ENCODE measurements at regions not wholly inside any gene's neighbourhood (a gene's known extent, or its start where the extent isn't known, plus 50 kb on each side); places are given as distances from the start of the nearest gene placed in this dataset.

DNA sequence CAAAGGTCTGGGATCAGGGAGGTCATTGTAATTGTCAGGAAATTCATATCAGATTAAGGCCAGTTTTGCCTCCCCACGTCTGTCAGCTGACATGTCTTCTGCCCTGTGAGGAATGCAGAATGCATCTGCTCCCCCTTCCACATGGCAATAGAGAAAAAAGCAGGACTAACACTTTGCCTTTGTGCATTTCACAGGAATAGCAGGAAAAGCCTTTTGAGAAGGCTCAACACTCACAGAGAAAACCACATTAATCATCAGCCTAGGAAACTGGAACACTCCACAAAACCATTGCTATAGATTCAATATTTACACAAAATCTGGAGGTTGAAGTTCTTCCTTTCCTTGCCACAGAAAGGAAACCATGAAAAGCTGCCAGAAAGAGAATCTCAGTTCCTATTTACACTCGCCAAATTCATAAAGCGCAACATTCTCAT lies 165.2 kb upstream of the HES1 start:
- DNase-seq, result no peak

DNA sequence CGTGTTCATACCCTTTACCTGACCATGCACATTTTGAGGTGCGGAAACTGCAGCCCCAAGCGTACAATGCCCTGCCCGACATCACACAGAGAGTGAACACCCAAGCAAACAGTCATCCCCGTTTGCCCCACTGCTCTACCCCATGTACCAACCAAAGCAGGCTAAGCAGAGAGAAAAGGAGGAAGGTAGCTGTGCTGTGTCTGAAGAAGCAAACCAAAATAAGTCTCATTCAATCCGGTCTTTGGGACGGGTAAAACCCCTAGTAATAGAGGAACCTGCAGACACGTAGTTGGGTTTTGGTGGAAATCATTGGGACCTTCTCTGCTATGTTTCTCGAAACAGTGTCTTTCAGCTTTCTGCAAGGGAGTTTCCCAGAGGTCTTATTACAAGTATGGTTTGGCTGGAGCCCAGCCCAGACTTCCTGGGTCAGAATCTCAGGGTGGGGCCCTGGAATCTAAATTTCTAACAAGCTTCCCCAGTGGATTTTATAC lies 164.6 kb upstream of the HES1 start:
- no peak for DNase-seq

DNA sequence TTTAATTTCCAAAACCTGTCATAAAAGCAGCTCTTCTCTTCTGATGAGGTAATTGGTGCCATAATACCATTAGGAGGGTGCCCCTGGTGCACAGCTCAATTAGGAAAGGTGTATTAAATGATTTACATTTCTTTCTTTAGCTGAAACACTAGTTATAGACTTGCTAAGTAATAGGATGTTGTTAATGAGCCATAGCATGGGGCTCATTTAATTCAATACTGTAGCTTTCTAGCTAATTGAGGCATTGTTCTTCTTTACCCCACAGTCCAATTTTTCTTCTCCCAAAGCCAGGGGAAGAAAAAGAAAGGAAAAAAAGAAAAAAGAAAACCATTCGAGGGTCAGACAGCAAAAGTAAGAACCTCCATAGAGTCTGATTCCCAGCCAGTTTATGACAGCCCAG lies 164.0 kb upstream of the HES1 start:
- no peak for DNase-seq

DNA sequence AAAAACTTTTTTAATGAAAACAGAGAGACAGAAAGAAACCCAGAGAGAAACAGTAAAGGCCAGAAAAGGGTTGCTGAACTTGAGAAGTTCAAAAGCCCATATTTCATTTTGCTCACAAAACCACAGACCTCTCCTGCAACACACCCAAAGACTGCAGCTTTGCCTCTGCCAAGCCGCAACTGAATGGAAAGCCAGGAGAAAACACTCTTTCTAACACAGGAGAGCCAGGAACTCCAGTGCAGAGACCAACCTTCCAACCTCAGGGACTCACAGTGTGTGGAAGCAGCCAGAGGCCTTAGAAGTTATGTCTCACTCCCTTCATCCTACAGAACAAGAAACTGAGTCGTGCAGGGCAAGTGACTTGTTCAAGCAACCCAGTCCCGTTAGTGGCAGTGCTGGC lies 163.1 kb upstream of the HES1 start:
- no peak for DNase-seq

DNA sequence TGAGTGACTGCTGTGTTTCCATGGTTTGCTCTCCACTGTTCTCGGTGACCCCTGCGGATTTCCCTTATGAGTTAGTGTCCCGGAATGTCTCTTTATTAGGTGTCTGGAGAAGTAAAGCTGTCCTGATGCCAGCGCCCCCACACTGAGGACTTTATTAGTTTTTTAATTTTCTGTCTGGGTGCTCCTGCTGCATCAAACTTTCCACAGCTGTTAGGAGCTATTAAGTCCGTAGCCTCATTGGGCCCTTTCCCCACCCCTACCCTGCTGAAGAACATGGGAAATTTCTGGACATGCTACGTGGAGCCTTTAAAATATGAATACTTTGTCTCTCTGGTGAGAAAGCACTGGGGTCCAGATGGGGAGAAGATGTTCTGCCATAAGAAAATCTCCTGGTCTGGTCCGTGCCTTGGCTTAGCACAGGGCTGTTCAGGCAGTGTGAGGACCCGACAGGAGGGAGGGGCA lies 161.7 kb upstream of the HES1 start:
- no peak for DNase-seq

DNA sequence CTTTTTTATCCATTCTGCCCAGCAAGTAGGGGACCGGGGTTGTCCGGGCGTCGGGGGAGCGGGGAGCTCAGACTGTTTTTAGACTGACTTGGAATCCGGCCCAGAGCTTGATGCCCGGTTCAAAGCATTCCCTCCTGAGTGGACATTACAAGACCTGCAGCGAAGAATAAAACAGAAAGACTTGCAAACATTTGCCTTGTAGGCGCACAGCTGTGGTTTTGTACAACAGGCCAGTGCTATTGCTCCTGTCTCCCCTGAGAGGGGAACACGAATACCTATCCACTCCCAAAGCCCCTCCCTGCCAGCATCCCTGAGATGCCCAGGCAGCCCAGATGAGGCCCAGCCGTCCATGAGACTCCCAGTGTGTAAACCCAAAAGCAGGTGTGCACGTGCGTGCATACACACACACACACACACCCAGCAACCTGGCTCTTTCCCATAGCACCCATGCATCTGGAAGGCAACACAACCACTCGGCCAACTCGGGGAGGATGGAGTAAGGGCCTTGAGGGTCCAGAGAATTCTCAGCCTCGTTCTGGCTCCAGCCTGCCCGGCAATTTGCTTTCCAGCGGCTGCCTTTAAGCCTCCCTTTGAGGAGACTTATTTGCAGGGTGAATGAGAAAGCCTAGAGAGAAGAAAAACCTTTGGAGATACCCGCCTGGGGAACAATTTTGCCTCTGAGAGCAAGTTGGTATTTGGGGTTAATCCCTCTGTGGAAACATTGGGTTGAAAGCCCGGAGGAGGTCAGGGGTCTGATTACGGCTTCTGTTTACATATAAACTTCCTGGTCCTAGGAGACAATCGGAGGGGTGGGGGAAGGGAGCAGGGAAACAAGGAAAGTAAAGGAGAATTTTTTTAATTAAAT lies 161.0 kb upstream of the HES1 start:
- DNase-seq, result no peak

DNA sequence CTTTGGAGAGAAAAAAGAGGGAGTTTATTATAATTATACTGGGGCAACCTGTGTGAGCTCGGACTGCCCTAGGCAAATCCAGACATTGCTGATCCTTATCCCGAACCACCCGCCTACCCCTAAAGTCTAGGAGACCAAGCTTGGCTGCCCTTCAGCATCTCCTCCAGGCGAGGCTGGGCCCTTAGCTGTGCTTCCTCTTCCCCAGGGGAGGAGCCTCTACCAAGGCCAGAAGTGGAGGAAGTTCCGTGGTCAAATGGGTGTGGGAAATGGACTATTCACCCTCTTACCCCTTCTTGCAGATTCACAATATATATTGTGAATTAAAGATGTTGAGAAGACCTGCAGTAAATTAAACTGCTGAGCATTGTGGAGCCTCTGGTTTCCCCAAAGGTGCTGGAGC lies 158.3 kb upstream of the HES1 start:
- no peak for DNase-seq

DNA sequence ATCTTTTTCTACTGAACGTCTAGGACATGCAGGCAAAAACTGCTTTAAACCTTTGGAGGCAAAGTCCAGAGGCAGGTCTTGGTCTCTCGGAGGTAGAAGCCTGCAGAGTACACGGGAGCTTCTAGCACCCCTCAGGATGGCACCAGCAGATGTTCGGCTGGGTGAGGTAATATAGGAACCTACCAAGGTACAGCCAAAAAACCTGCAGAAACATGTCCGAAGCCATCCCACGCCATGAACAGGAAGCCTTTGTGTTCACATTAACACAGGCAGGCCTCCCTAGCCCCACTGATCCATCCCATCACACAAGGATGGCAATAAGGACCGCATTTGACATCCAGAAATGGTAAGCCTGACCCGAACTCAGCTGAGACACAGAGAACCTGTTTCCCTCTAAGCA lies 157.9 kb upstream of the HES1 start:
- no peak for DNase-seq

DNA sequence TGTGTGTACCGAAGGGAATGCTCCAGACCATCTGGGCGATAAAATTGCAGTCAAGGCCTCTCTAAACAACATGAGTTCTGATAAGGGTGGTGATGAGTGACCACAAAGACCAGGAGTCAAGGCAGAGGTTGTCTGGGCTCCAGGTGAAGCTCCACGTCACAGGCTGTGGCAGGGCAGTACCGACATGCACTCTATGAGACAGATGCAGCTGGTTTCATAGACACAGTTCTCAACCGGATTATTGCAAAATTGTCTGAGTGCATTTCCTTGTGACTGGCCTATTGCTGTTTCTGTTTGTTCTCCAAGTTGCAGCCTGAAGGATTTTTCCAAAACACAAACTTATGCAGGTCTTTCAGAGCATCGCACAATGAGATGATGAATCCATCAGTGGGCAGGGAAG lies 157.5 kb upstream of the HES1 start:
- DNase-seq, result no peak

DNA sequence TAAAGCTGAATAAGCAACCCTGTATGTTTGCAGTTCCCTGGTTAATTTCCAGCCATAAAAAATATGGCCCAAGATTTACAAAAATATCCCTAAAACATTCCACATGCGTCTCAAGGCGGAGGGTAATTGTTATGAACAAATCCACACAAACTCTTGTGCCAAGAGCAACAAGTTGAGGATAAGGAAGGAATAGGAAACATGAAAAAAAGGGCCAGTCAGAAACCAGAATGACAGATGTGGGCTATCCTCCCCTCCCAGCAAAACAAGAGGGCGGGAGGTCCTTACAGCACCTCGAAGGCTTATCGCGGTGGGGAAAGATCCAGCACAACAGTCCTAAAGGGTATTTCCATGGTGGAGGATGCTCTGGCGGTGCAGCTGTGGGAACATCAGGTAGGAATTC lies 155.6 kb upstream of the HES1 start:
- no peak for DNase-seq

DNA sequence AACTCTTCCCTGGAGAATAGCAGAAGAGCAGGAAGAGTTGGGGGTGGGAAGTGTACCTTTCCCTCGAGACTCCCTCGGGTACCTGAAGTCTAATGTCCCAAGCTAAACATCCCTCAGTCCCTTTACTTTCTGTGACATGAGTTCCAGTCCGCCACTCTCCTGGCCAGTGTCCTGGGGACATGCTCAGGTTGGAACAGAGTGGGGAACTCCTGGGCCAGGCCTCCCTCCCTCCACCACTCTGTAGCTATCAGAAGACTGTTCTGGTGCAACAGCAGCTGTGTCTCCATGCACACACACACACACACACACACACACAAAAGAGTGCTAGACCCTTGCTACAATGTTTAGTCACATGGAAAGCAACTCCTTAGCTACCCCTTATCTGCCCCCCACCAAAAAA lies 155.0 kb upstream of the HES1 start:
- no peak for DNase-seq

DNA sequence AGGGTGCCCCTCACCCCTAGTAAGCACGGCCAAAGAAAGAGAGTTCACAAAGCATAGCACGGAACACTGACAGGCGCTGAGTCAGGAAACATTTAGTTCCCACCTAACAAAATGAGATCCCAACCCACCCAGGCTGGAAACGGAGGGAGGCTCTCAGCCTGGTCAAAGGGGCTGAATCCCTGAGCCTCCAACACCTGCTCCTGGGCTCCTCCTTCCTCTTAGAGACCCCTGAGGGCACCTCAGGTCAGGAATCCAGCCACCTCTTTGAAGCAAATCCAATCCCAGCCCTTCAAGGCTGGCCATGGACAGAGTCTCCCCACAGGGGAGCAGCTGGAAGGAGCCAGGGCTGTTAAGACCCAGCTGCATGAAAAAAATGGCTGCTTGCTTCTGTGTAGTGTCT lies 154.4 kb upstream of the HES1 start:
- no peak for DNase-seq

DNA sequence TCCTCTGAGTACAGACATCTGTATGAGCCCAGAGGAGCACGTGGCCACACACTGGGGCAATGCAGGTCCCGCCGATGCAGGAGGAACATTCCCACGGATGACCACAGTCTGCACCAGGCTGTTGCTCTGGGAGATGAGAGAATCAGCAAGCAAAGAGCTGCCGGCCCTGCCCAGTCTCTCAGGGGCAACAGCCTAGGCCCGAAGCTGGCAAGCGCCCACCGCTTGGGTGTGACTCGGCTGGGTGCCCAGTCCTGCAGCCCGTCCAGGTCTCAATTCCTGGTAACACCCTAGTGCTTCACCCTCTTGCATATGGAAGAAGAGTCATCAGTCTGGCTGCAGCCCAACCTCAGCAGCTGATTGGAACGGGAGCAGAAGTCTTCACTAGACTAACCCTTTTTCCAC lies 153.7 kb upstream of the HES1 start:
- DNase-seq, result no peak

DNA sequence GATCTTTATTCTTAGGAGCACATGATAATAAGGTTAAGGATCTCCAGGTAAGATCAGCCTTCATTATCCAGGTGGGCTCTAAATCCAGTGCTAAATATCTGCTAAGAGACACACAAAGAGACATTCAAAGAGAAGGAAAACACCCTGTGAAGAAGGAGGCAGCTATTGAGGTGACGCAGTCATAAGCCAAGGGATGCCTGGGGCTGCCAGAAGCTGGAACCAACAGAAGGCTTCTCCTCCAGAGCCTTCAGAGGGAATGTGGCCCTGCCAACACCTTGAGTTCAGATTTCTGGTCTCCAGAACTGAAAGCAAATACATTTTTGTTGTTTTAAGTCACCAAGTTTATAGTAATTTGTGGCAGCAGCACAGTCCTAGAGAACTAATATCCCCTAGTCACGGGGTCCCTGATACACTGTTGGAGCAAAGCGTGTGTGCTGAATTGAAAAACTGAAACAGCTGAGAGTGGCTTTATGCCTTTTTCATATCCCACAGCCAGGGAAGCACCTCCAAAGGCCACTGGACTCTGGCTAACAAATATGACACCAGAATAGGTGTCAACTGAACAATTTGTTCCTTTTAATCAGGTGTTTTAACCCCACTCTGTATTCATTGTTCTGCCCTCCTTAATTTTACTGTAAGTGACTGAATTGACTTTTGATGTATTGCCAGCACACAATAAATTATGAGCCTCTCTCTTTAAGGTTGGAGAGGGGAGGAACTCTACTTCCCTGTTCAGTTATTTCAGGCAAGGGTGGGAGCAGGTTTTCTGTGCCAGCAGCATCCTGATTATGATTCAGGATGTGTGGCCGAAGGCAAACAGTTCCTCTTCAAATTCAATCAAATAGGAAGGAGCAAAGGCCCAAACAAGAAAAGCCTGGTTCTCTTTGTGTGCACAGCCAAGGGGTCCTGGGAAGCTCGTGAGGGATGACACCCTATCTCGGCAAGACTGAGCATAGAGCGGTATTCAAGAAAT lies 151.8 kb upstream of the HES1 start:
- no peak for DNase-seq

DNA sequence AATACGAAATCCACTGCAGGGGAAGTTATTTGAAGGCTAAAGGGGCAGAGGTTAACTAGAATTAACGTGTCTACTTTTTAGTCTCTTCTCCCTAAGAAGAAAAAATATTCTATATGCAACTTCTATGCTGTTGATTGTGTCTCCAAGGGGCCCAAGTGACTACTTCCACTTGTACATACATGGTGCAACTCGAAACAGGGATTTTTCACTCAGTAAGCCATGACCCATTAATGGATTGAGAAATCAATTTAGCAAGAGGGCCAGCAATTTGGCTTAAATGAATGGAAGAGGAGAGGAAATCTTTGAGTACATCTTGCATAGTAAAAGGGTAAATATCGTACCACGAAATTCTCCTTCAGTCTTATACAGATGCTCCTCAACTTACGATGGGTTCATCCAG lies 151.1 kb upstream of the HES1 start:
- no peak for DNase-seq

DNA sequence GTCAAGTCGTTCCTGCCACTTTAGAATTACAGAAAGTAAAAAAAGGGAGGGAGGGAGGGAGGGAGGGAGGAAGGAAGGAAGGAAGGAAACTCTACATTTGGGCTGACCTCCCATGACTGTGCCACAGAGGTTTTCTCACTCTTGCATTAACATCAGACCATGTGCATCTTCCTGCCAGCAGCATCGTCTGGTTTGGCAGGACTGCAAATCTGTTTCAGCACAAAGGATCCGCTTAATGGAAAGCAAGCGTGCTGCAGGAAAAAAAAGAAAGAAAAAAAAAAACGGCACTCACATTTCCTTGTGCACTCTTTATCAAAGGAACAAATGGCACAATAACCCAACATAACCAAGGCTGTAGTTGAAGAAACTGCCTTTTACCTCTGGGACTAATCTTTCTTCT lies 148.8 kb upstream of the HES1 start:
- DNase-seq, result no peak

DNA sequence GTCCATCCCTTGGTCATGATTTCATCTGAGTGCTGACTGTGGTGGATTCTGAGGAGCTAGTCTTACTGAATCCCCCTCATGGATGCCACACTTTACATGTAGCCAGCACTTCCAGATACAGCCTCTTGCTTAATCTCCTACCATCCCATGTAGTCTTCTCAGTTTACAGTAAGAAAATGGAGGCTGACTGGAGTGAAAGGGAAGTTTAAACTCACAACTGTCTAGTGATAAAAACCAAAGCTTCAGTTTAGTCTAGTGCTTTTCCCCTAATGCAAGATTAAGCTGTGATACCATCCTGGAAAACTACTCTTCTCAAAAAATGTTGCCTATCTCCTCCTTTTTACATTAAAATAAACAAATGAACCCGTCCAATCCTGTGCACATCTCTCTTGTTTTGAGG lies 146.8 kb upstream of the HES1 start:
- no peak for DNase-seq

DNA sequence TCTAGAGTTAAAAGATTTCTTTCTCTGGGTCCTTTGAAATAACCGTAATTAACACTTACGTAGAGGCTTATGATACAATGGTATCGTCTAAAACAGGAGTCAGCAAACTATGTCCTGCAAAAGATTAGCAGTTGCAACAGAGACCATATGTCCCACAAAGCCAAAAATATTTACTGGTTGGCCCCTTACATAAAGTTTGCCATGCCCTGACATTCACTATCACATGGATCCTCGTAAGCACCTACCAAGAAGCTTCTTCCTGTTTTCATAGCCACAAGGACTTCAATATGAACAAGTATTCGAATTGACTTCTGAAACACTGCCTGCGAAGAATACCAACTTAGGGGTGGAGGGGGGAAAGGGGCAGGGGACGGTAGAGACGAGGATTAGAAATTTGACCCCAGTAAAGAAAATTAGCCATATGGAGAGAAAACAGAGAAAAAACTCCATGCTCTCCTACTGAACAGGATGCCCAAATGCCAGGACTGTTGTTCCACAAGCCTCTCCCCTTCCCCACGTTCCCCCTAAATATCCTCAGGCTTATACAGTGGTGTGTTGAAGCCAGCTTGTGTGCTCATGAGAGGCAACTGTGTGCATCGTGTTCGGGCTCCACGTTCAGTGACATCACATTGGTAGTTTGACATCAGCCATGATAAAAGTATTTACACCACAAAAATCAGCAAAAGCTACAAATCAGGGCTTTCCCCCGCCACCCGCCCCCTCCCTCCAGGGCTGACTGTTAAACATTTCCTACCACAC lies 144.1 kb upstream of the HES1 start:
- no peak for DNase-seq

DNA sequence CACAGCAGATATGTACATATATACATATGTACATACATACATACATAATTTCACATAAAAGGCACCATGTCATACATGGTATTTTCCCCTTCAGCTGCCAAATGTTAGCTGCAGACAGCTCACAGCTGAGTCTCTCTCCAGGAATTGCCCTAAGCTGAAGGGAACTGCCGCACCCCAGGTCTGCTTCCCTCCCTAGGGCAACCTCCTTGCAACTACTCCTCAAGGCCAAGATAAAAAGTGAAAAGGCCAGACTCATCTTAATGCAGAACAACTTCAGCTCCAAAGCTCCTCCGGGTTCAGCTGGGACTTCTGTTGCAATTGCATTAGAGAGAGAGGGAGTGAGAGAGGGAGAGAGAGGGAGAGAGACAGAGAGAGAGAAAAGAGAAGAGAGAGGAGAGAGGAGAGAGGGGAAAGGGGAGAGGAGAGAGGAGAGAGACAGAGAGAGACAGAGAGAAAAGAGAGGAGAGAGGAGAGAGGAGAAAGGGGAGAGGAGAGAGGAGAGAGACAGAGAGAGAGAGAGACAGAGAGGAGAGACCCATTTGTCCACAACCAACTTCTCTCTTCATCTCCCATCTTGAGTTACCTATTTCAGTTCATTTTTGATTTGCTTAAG lies 143.4 kb upstream of the HES1 start:
- DNase-seq, result no peak

DNA sequence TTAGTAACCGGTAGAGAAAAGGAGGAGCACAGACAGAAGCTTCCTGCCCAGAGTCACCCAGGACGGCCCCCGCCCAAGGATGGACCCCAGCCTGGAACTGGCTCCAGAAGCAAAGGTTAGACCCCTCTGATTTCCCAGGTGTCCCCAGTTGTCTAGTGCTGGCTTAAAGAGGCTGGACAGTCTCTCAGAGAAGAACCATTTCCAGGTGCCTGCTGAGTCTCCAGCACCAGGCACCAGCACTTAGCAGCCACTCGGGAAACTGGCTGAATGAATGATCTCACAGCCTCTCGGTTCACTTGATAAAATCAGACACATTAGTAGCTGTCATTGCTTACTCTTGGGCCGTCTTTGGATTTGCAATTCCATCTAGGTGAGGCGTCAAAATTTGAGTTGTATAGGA lies 139.7 kb upstream of the HES1 start:
- DNase-seq, result no peak

DNA sequence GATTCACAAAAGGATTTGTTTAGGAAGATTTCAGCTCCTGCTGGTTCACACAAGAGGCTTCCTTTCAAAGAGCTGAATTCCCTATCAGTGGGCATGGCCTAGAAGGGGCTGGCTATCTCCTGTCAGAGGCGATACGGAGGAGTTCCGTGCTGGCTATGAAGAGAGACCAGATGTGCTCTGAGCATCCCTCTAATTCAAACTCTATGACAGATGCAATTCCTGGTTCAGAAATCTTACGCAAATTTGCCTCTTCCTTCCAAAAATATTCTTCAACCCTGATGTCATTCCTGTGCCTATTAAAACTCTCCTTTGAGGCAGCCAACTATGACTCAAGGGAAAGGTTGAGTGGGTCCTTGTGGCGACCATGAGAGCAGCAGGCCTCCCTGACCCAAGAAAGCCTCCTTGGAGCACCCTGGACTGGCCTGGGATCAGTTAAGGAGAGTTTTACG lies 139.3 kb upstream of the HES1 start:
- no peak for DNase-seq

Data from stimulated activated CD4-positive, alpha-beta T cell treated with anti-CD3 and anti-CD28 coated beads, Interleukin-12 subunit alpha, Interleukin-12 subunit beta, amount 100 ng/mL, for 4 hours (primary cell).